Neuronal stem cell (in vitro differentiated cells): ENCODE measurements at regions not wholly inside any gene's neighbourhood (a gene's known extent, or its start where the extent isn't known, plus 50 kb on each side); places are given as distances from the start of the nearest gene placed in this dataset.
"Not testable (repeated sequence)": the region's sequence is repeated elsewhere in the genome, so short reads cannot be mapped to it uniquely, and the experiment has no call there.

ENCODE experiments used
- DNase-seq: peaks from one replicate; pipeline ENCODE4 v3.0.0-alpha.2; 2013; ENCODE audit warnings: low spot score
- H2AFZ ChIP-seq: one replicate; pipeline ENCODE4 v1.6.1; 2013; ENCODE audit warnings: mild to moderate bottlenecking, low read length, inconsistent platforms
- H2AK5ac ChIP-seq: 2 replicates; pipeline ENCODE4 v1.6.1; 2013; ENCODE audit warnings: low read depth, mild to moderate bottlenecking, inconsistent platforms, low read length, moderate library complexity, mixed read lengths
- H2BK120ac ChIP-seq: 2 replicates; pipeline ENCODE4 v1.6.1; 2013; ENCODE audit warnings: low read depth, mild to moderate bottlenecking, inconsistent platforms, low read length, moderate library complexity, mixed read lengths
- H2BK12ac ChIP-seq: one replicate; pipeline ENCODE4 v1.6.1; 2013; ENCODE audit warnings: low read length, inconsistent platforms
- H2BK15ac ChIP-seq: 2 replicates; pipeline ENCODE4 v1.6.1; 2013; ENCODE audit warnings: mild to moderate bottlenecking, low read length, inconsistent platforms, mixed read lengths
- H2BK5ac ChIP-seq: one replicate; pipeline ENCODE4 v1.6.1; 2013; ENCODE audit warnings: inconsistent platforms, mild to moderate bottlenecking, low read length, moderate library complexity
- H3K14ac ChIP-seq: one replicate; pipeline ENCODE4 v1.6.1; 2013; ENCODE audit warnings: low read length, inconsistent platforms
- H3K18ac ChIP-seq: 2 replicates; pipeline ENCODE4 v1.6.1; 2013; ENCODE audit warnings: low read length, inconsistent platforms
- H3K23ac ChIP-seq: 2 replicates; pipeline ENCODE4 v1.6.1; 2013; ENCODE audit warnings: low read depth, mild to moderate bottlenecking, mixed read lengths, low read length, inconsistent platforms; ENCODE audit not compliant: poor library complexity
- H3K27ac ChIP-seq: replicated peaks from 3 replicates; pipeline ENCODE4 v1.5.1; 2013; ENCODE audit warnings: low read length, inconsistent platforms
- H3K27me3 ChIP-seq, 3 experiments: 2 replicates each; pipeline ENCODE4 v1.6.1; 2013; ENCODE audit warnings: low read length in 3 of 3, mild to moderate bottlenecking in 2 of 3, inconsistent platforms in 1 of 3, low read depth in 1 of 3, mixed read lengths in 1 of 3, moderate library complexity in 1 of 3; ENCODE audit not compliant: control insufficient read depth in 3 of 3, insufficient read depth in 3 of 3
- H3K36me3 ChIP-seq, 2 donors: replicated peaks in 1 of 2; 2 replicates each; pipeline ENCODE4 v1.6.1; 2013; ENCODE audit warnings: low read length in 2 of 2; ENCODE audit not compliant: control insufficient read depth in 2 of 2, insufficient read depth in 2 of 2
- H3K4ac ChIP-seq: 2 replicates; pipeline ENCODE4 v1.6.1; 2013; ENCODE audit warnings: inconsistent platforms, mild to moderate bottlenecking, low read length, moderate library complexity
- H3K4me1 ChIP-seq, 2 donors: 1 replicate in 1 of 2; 2 replicates in 1 of 2; pipeline ENCODE4 v1.6.1; 2013; ENCODE audit warnings: low read length in 2 of 2, low read depth in 1 of 2; ENCODE audit not compliant: control insufficient read depth in 2 of 2, insufficient read depth in 1 of 2
- H3K4me2 ChIP-seq: one replicate; pipeline ENCODE4 v1.6.1; 2013; ENCODE audit warnings: mild to moderate bottlenecking, low read length, inconsistent platforms; ENCODE audit not compliant: insufficient read depth, poor library complexity, severe bottlenecking
- H3K4me3 ChIP-seq, 2 donors: 2 replicates each; pipeline ENCODE4 v1.5.1; 2013; ENCODE audit warnings: low read length in 2 of 2, mild to moderate bottlenecking in 2 of 2, inconsistent platforms in 1 of 2, moderate library complexity in 1 of 2
- H3K79me1 ChIP-seq: one replicate; pipeline ENCODE4 v1.6.1; 2013; ENCODE audit warnings: low read depth, mild to moderate bottlenecking, inconsistent platforms, low read length, moderate library complexity
- H3K9ac ChIP-seq: one replicate; pipeline ENCODE4 v1.6.1; 2013; ENCODE audit warnings: mild to moderate bottlenecking, low read depth, low read length, inconsistent platforms; ENCODE audit not compliant: poor library complexity
- H3K9me3 ChIP-seq, 2 donors: replicated peaks in 1 of 2; 2 replicates each; pipeline versions ENCODE3 to v1.6.1; 2013; ENCODE audit warnings: low read length in 2 of 2, mild to moderate bottlenecking in 2 of 2, inconsistent platforms in 1 of 2, low read depth in 1 of 2, mixed read lengths in 1 of 2, moderate library complexity in 1 of 2; ENCODE audit not compliant: control insufficient read depth in 2 of 2, insufficient read depth in 1 of 2
- H4K8ac ChIP-seq: one replicate; pipeline ENCODE4 v1.6.1; 2013; ENCODE audit warnings: low read depth, mild to moderate bottlenecking, inconsistent platforms, low read length, moderate library complexity
- H4K91ac ChIP-seq: one replicate; pipeline ENCODE4 v1.6.1; 2013; ENCODE audit warnings: low read length, low read depth, mild to moderate bottlenecking, inconsistent platforms; ENCODE audit not compliant: poor library complexity
- WGBS, 2 donors: extraction: QIAGEN DNeasy Blood & Tissue Kit; methylation state at CpG; one replicate each; pipeline ENCODE4 v1.1.7; 2013; ENCODE audit warnings: missing lambda C conversion rate in 2 of 2, mixed read lengths in 1 of 2; ENCODE audit not compliant: insufficient read length in 2 of 2, insufficient replicate concordance in 1 of 2; ENCODE audit errors: extremely low coverage in 2 of 2; 5-methylcytosine and 5-hydroxymethylcytosine counted together

- H3K27me3 ChIP-seq, H3K23ac ChIP-seq, H2BK15ac ChIP-seq, H3K27ac ChIP-seq, H2BK5ac ChIP-seq, H3K4me1 ChIP-seq, H3K18ac ChIP-seq, H2BK120ac ChIP-seq, H3K4me3 ChIP-seq, H2AK5ac ChIP-seq, H3K79me1 ChIP-seq, H4K8ac ChIP-seq, H2AFZ ChIP-seq, H4K91ac ChIP-seq, H3K4me2 ChIP-seq, H3K4ac ChIP-seq, H3K36me3 ChIP-seq, DNase-seq, H3K9me3 ChIP-seq: not testable (repeated sequence)
- Histone ChIP-seq H2BK12ac (peak overlapping the region; percentile 6), H3K14ac (peak overlapping the region; percentile 71), H3K9ac (peak overlapping the region; percentile 21)
- no CpG with 5 or more reads among the region's 8 CpGs for WGBS, 2 donors
Observed at GRCh38 chr15:84393386-84393936, 157.9 kb downstream of the GOLGA6L4 start.

- H3K4me2 ChIP-seq, H2BK120ac ChIP-seq, H3K9ac ChIP-seq, H3K18ac ChIP-seq, H3K14ac ChIP-seq, H3K27ac ChIP-seq, H4K91ac ChIP-seq, H3K9me3 ChIP-seq, H2BK15ac ChIP-seq, H3K27me3 ChIP-seq, H3K4ac ChIP-seq, H3K23ac ChIP-seq, H2BK5ac ChIP-seq, H3K4me3 ChIP-seq, H2AK5ac ChIP-seq, H2BK12ac ChIP-seq, DNase-seq, H3K79me1 ChIP-seq, H4K8ac ChIP-seq, H3K4me1 ChIP-seq, H3K36me3 ChIP-seq, H2AFZ ChIP-seq: not testable (repeated sequence)
- WGBS, 2 donors = no CpG with 5 or more reads among the region's 5 CpGs
Observed at GRCh38 chr15:84393966-84394365, 158.4 kb downstream of the GOLGA6L4 start.

GRCh38 chr15:84395384-84395783, 159.8 kb downstream of the GOLGA6L4 start:
- not testable (repeated sequence) for H3K14ac ChIP-seq, H3K79me1 ChIP-seq, H3K27ac ChIP-seq, H2AFZ ChIP-seq, H3K4me3 ChIP-seq, H3K9ac ChIP-seq, H2BK12ac ChIP-seq, H3K18ac ChIP-seq, H3K27me3 ChIP-seq, H3K4ac ChIP-seq, H4K91ac ChIP-seq, H2AK5ac ChIP-seq, H3K36me3 ChIP-seq, H3K4me2 ChIP-seq, DNase-seq, H2BK5ac ChIP-seq, H2BK120ac ChIP-seq, H3K23ac ChIP-seq, H2BK15ac ChIP-seq, H4K8ac ChIP-seq, H3K4me1 ChIP-seq, H3K9me3 ChIP-seq
- no CpG with 5 or more reads among the region's 11 CpGs for WGBS, 2 donors

- not testable (repeated sequence) for H2AFZ ChIP-seq, H3K27me3 ChIP-seq, H3K4me3 ChIP-seq, H2BK12ac ChIP-seq, H3K4me2 ChIP-seq, H3K23ac ChIP-seq, H3K36me3 ChIP-seq, H3K4ac ChIP-seq, H3K79me1 ChIP-seq, H2AK5ac ChIP-seq, H3K27ac ChIP-seq, H2BK5ac ChIP-seq, H2BK120ac ChIP-seq, H2BK15ac ChIP-seq, H3K14ac ChIP-seq, H4K91ac ChIP-seq, H3K9me3 ChIP-seq, H3K9ac ChIP-seq, H3K4me1 ChIP-seq, H3K18ac ChIP-seq, H4K8ac ChIP-seq, DNase-seq
- no CpG with 5 or more reads among the region's 6 CpGs for WGBS, 2 donors
Observed at GRCh38 chr15:84395881-84396280, 160.3 kb downstream of the GOLGA6L4 start.
